IMR-90 (cell line): ENCODE measurements at regions not wholly inside any gene's neighbourhood (a gene's known extent, or its start where the extent isn't known, plus 50 kb on each side); places are given as distances from the start of the nearest gene placed in this dataset.

Experiments used
- ATAC-seq: fragments of 200-7000 bp; cut with Tn5 transposase; 2 replicates; pipeline ENCODE4 v1.9.1; 2020; ENCODE audit warnings: low read depth, mild to moderate bottlenecking, moderate library complexity
- BruUV-seq: library from RNA; stranded (reverse); fragments of 400-500 nt; replicated peaks from 2 replicates; lab custom pipeline; 2021; lab: Mats Ljungman, UMichigan
- CTCF ChIA-PET: fragments of 300-600 bp; formaldehyde crosslinking; extraction: SDS; loops from one replicate; lab custom pipeline; 2021; ENCODE audit warnings: antibody characterized with exemption; lab: Yijun Ruan, JAX
- POLR2A ChIA-PET: fragments of 300-600 bp; sonication (Branson Sonifier 250); formaldehyde crosslinking; loops from one replicate; lab custom pipeline; 2022; ENCODE audit warnings: antibody characterized with exemption; ENCODE audit not compliant: unreplicated experiment; lab: Charles Lee
- DNase-seq: peaks from one replicate; pipeline ENCODE4 v3.0.0; 2013
- H2AFZ ChIP-seq: replicated peaks from 2 replicates; pipeline ENCODE3; 2013; ENCODE audit warnings: low read length, mild to moderate bottlenecking; ENCODE audit not compliant: poor library complexity
- H2AK5ac ChIP-seq: 2 replicates; pipeline ENCODE4 v1.6.1; 2013; ENCODE audit warnings: low read depth, low read length, inconsistent platforms
- H2AK9ac ChIP-seq: replicated peaks from 2 replicates; pipeline ENCODE3; 2013; ENCODE audit warnings: mild to moderate bottlenecking, low read depth, low read length, moderate library complexity; ENCODE audit not compliant: poor library complexity
- H2BK120ac ChIP-seq: 2 replicates; pipeline ENCODE4 v1.6.1; 2013; ENCODE audit warnings: low read depth, low read length, inconsistent platforms
- H2BK15ac ChIP-seq: 3 replicates; pipeline ENCODE4 v1.6.1; 2013; ENCODE audit warnings: low read depth, low read length, inconsistent platforms
- H2BK20ac ChIP-seq: 2 replicates; pipeline ENCODE4 v1.6.1; 2013; ENCODE audit warnings: low read depth, mild to moderate bottlenecking, inconsistent platforms, low read length, moderate library complexity
- H2BK5ac ChIP-seq: 2 replicates; pipeline ENCODE4 v1.6.1; 2013; ENCODE audit warnings: mild to moderate bottlenecking, low read depth, low read length, inconsistent platforms; ENCODE audit not compliant: poor library complexity, severe bottlenecking
- H3K14ac ChIP-seq: replicated peaks from 2 replicates; pipeline ENCODE4 v1.6.1; 2013; ENCODE audit warnings: low read depth, low read length, inconsistent platforms
- H3K18ac ChIP-seq: 2 replicates; pipeline ENCODE4 v1.6.1; 2013; ENCODE audit warnings: low read depth, low read length, control low read depth
- H3K23ac ChIP-seq: 2 replicates; pipeline ENCODE4 v1.6.1; 2013; ENCODE audit warnings: low read depth, low read length, inconsistent platforms
- H3K27ac ChIP-seq: 2 replicates; pipeline ENCODE4 v1.5.1; 2013; ENCODE audit warnings: mild to moderate bottlenecking, control low read depth, low read length; ENCODE audit not compliant: insufficient read depth
- H3K27me3 ChIP-seq: 2 replicates; pipeline ENCODE4 v1.6.1; 2013; ENCODE audit warnings: low read length; ENCODE audit not compliant: control insufficient read depth, insufficient read depth
- H3K36me3 ChIP-seq: 2 replicates; pipeline ENCODE4 v1.6.1; 2013; ENCODE audit warnings: low read length, mixed read lengths; ENCODE audit not compliant: control insufficient read depth, insufficient read depth
- H3K4ac ChIP-seq: 2 replicates; pipeline ENCODE4 v1.6.1; 2013; ENCODE audit warnings: low read depth, low read length, inconsistent platforms
- H3K4me1 ChIP-seq: 2 replicates; pipeline ENCODE4 v1.6.1; 2013; ENCODE audit warnings: low read length, mixed read lengths; ENCODE audit not compliant: control insufficient read depth, insufficient read depth
- H3K4me2 ChIP-seq: 2 replicates; pipeline ENCODE4 v1.6.1; 2013; ENCODE audit warnings: low read depth, mild to moderate bottlenecking, control low read depth, low read length, moderate library complexity
- H3K4me3 ChIP-seq: 2 replicates; pipeline ENCODE4 v1.5.1; 2013; ENCODE audit warnings: low read depth, mild to moderate bottlenecking, control low read depth, low read length, moderate library complexity; ENCODE audit not compliant: insufficient read depth
- H3K56ac ChIP-seq: 2 replicates; pipeline ENCODE4 v1.6.1; 2013; ENCODE audit warnings: low read length, inconsistent platforms; ENCODE audit not compliant: insufficient read depth; ENCODE audit errors: extremely low read depth
- H3K79me1 ChIP-seq, 2 experiments: 2 replicates each; pipeline ENCODE4 v1.6.1; 2013; ENCODE audit warnings: low read length in 2 of 2, inconsistent platforms in 1 of 2, low read depth in 1 of 2
- H3K9ac ChIP-seq: 2 replicates; pipeline ENCODE4 v1.6.1; 2013; ENCODE audit warnings: low read depth, low read length, control low read depth
- H3K9me1 ChIP-seq: 2 replicates; pipeline ENCODE4 v1.6.1; 2013; ENCODE audit warnings: low read length, inconsistent platforms; ENCODE audit not compliant: insufficient read depth
- H3K9me3 ChIP-seq: 2 replicates; pipeline ENCODE4 v1.6.1; 2013; ENCODE audit warnings: low read length; ENCODE audit not compliant: control insufficient read depth, insufficient read depth
- H4K20me1 ChIP-seq: 2 replicates; pipeline ENCODE4 v1.6.1; 2013; ENCODE audit warnings: low read length, inconsistent platforms; ENCODE audit not compliant: insufficient read depth
- H4K5ac ChIP-seq: 2 replicates; pipeline ENCODE4 v1.6.1; 2013; ENCODE audit warnings: mild to moderate bottlenecking, low read depth, low read length, control low read depth
- H4K8ac ChIP-seq, 2 experiments: 2 replicates each; pipeline ENCODE4 v1.6.1; 2013; ENCODE audit warnings: low read depth in 2 of 2, low read length in 2 of 2, control low read depth in 1 of 2, inconsistent platforms in 1 of 2
- H4K91ac ChIP-seq: 2 replicates; pipeline ENCODE4 v1.6.1; 2013; ENCODE audit warnings: low read depth, low read length, inconsistent platforms; ENCODE audit not compliant: insufficient read depth
- CEBPB ChIP-seq: IDR thresholded peaks from 2 replicates; pipeline ENCODE4 v1.6.1; 2012; ENCODE audit warnings: low read depth, low read length, improper control_type of control experiment
- POLR2A ChIP-seq: IDR thresholded peaks from 2 replicates; pipeline ENCODE4 v1.6.1; 2012; ENCODE audit warnings: mild to moderate bottlenecking, low read depth, low read length
- WGBS, 2 experiments: methylation state at CpG; one replicate each; pipeline versions ENCODE4 v1.1.5 to v1.1.7; 2013; ENCODE audit warnings: missing lambda C conversion rate in 2 of 2; ENCODE audit not compliant: insufficient read length in 1 of 2; ENCODE audit errors: extremely low coverage in 2 of 2; 5-methylcytosine and 5-hydroxymethylcytosine counted together
- dilution Hi-C: fragments of 300-500 bp; cut with HindIII; formaldehyde crosslinking; loops from one replicate; pipeline ENCODE4 v1.14.3; 2018; ENCODE audit warnings: low sequenced_read_pairs; ENCODE audit not compliant: unreplicated experiment
- in situ Hi-C: fragments of 300-500 bp; cut with MboI; formaldehyde crosslinking; loops from 3 replicates; pipeline ENCODE4 v1.14.3; 2019; ENCODE audit warnings: low sequenced_read_pairs, inconsistent platforms, mixed read lengths
- intact Hi-C: fragments of 100-400 bp; cut with micrococcal nuclease; formaldehyde crosslinking; loops from 2 replicates; pipeline ENCODE4 v1.10.0; 2022

- Histone ChIP-seq H3K4me2 (no peak overlapping the region), H3K4me3 (no peak overlapping the region), H2BK120ac (no peak overlapping the region), H4K91ac (no peak overlapping the region), H3K23ac (no peak overlapping the region), H2AK9ac (no peak overlapping the region), H3K14ac (no peak overlapping the region), H4K20me1 (no peaks in the 10 kb centered on the region), H3K9me3 (no peaks in the 10 kb centered on the region), H3K4ac (no peak overlapping the region), H3K79me1 (no peaks in the 10 kb centered on the region), H2AFZ (no peak overlapping the region), H3K4me1 (no peaks in the 10 kb centered on the region), H2BK15ac (no peak overlapping the region), H3K18ac (no peak overlapping the region), H3K36me3 (no peaks in the 10 kb centered on the region), H2BK20ac (no peak overlapping the region), H3K9me1 (no peaks in the 10 kb centered on the region), H4K8ac (no peak overlapping the region), H3K56ac (no peak overlapping the region), H3K27ac (no peak overlapping the region), H2BK5ac (no peak overlapping the region), H3K27me3 (no peaks in the 10 kb centered on the region), H3K9ac (no peak overlapping the region), H4K5ac (no peak overlapping the region), H2AK5ac (no peak overlapping the region)
- DNase-seq = peak; percentile 10
- WGBS, 2 experiments = no CpG with 5 or more reads among the region's 6 CpGs
- ATAC-seq = no peak; the same call in 1 of the 2 replicates
- intact Hi-C loops = no loop called here
- TF ChIP-seq CEBPB (peak; percentile 55), POLR2A (no peak)
- ChIA-PET CTCF (interaction anchor here (0.6 kb wide), 1 partner anchor 1600 kb away, joined by 7 read pairs; no protein-coding TSS in a partner anchor), POLR2A (no interaction called here)
- in situ Hi-C loops = no loop called here
- no TSS peak for BruUV-seq
- dilution Hi-C loops = no loop called here
Observed at GRCh38 chr4:14149176-14150053, 521.9 kb upstream of the BOD1L1 start.
